Gastrocnemius medialis (tissue), 4 donors: ENCODE measurements at regions not wholly inside any gene's neighbourhood (a gene's known extent, or its start where the extent isn't known, plus 50 kb on each side); places are given as distances from the start of the nearest gene placed in this dataset.

Experiments
- CTCF ChIP-seq, 5 experiments: fragments of 450-650 bp in 3 of 5; fragments of 200-600 bp in 2 of 5; sonication (generic) in 2 of 5; IDR thresholded peaks in 4 of 5; conservative IDR thresholded peaks in 1 of 5; 1 replicate in 4 of 5; 2 replicates in 1 of 5; pipeline ENCODE4 v1.5.1; 2016 to 2019; ENCODE audit warnings: antibody characterized with exemption in 5 of 5, mild to moderate bottlenecking in 3 of 5, moderate library complexity in 3 of 5
- POLR2A ChIP-seq, 2 donors: fragments of 450-650 bp; IDR thresholded peaks; one replicate each; pipeline ENCODE4 v1.6.1; 2017; ENCODE audit warnings: antibody characterized with exemption in 2 of 2, mild to moderate bottlenecking in 2 of 2, moderate library complexity in 2 of 2

- TF ChIP-seq CTCF (IDR thresholded peaks at IDR 0.05 in 4 of 5, conservative IDR thresholded peaks at IDR 0.05 in 1 of 5) (no peak), POLR2A (IDR thresholded peaks at IDR 0.05) (no peak)
These were observed 183.5 kb downstream of the LIG4 start for GRCh38 chr13:108031865-108032264.
